ENCODE measurements at regions not wholly inside any gene's neighbourhood (a gene's known extent, or its start where the extent isn't known, plus 50 kb on each side); places are given as distances from the start of the nearest gene placed in this dataset.

DNA sequence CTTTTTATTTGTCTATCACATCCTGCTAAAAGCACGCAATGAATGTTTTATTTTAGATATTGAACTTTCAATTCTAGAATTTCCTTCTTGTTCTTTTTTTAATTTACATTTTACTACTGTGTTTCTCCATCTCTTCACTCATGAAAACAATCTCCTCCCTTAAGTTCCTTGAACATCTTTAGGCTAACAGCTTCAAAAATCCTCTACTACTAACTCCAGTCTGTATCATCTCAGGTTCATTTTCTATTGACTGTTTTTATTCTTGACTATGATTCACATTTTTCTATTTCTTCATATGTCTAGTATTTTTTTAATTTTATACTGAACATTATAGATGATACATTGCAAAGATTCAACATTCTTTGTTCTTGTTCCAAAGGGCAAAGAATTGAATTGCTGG is 79.2 kb upstream of the NCK2 start:
- WGBS, 2 experiments (ENCODE audit: extremely low coverage in 1 of 2, insufficient coverage in 1 of 2, insufficient read length in 1 of 2, insufficient replicate concordance in 2 of 2, low coverage in 1 of 2, low lambda C conversion rate in 2 of 2, missing lambda C conversion rate in 1 of 2): 100% methylated on average over 1 of the region's 1 CpG; no CpG with 5 or more reads in 1 of the 2 experiments
- POLR2A ChIA-PET (ENCODE audit: partially characterized antibody): no interaction called here
- no peak overlapping the region for H3K4me2 ChIP-seq (ENCODE audit: insufficient read depth in 1 of 2, low read depth in 2 of 2, low read length in 2 of 2)
- TF ChIP-seq BRCA1 (IDR thresholded peaks at IDR 0.05; ENCODE audit: low read depth, low read length) (no peak), BCL11A (IDR thresholded peaks at IDR 0.05; ENCODE audit: low read depth in 2 of 2, low read length in 2 of 2) (no peak), JUN (IDR thresholded peaks at IDR 0.05; ENCODE audit: low read depth, low read length) (no peak), RFX5 (IDR thresholded peaks at IDR 0.05; ENCODE audit: borderline replicate concordance, low read depth, low read length) (no peak), HDAC6 (IDR thresholded peaks at IDR 0.05; ENCODE audit: low read depth, low read length) (no peak), PHF8 (conservative IDR thresholded peaks at IDR 0.05; ENCODE audit: low read depth, low read length) (no peak), RNF2 (IDR thresholded peaks at IDR 0.05; ENCODE audit: borderline replicate concordance, low read depth, low read length, missing control alignments, poor library complexity, severe bottlenecking) (no peak), NRF1 (IDR thresholded peaks at IDR 0.05; ENCODE audit: low read depth, low read length) (no peak), CHD1 (IDR thresholded peaks at IDR 0.05; ENCODE audit: low read depth, low read length) (no peak), KDM4A (IDR thresholded peaks at IDR 0.05; ENCODE audit: low read depth, low read length, severe bottlenecking) (no peak), SP1 (IDR thresholded peaks at IDR 0.05; ENCODE audit: low read depth, low read length) (no peak), TCF12 (IDR thresholded peaks at IDR 0.05; ENCODE audit: low read depth, low read length) (no peak)
- TF ChIP-seq, protein P1, sequence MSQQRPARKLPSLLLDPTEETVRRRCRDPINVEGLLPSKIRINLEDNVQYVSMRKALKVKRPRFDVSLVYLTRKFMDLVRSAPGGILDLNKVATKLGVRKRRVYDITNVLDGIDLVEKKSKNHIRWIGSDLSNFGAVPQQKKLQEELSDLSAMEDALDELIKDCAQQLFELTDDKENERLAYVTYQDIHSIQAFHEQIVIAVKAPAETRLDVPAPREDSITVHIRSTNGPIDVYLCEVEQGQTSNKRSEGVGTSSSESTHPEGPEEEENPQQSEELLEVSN (IDR thresholded peaks at IDR 0.05): no peak

More for the DNA sequence above, 79.2 kb upstream of the NCK2 start:
- H2BK12ac ChIP-seq (ENCODE audit: low read depth, low read length): no peak overlapping the region
- no peaks in the 10 kb centered on the region for H3K4me1 ChIP-seq (replicated peaks in 1 of 4; ENCODE audit: control insufficient read depth in 3 of 4, insufficient read depth in 4 of 4, low read length in 3 of 4)
- CTCF ChIA-PET (ENCODE audit: partially characterized antibody): interaction anchor here (1.2 kb wide), 1 partner anchor 120 kb away, joined by 3 read pairs; no protein-coding TSS in a partner anchor
- no peak overlapping the region for H2AFZ ChIP-seq (ENCODE audit: low read length)
- no peak overlapping the region for H4K5ac ChIP-seq (ENCODE audit: insufficient read length, low read depth, low read length)
- H3K79me1 ChIP-seq (ENCODE audit: low read depth, low read length): no peaks in the 10 kb centered on the region
- H3K79me2 ChIP-seq (ENCODE audit: control insufficient read depth in 1 of 2, insufficient read depth in 2 of 2, low read length in 2 of 2): no peaks in the 10 kb centered on the region
- no peaks in the 10 kb centered on the region for H3K23me2 ChIP-seq (ENCODE audit: low read depth, low read length)
- no peak overlapping the region for H3K27ac ChIP-seq (ENCODE audit: low read depth, low read length)
- DNase-seq (ENCODE audit: low read depth in 1 of 2, low spot score in 2 of 2): no peak
- no peak overlapping the region for H2BK20ac ChIP-seq (ENCODE audit: low read length)
- H3K9me3 ChIP-seq (ENCODE audit: insufficient read depth in 2 of 2, low read depth in 1 of 2, low read length in 1 of 2): peaks cover 9 to 14% of the 10 kb centered on the region in 2 experiments
- no peak overlapping the region for H3K23ac ChIP-seq (ENCODE audit: insufficient read length)
- H2AK5ac ChIP-seq (ENCODE audit: low read depth, low read length): no peak overlapping the region
- no peak overlapping the region for H2BK120ac ChIP-seq (replicated peaks; ENCODE audit: low read depth, low read length)
- no peak overlapping the region for H3K56ac ChIP-seq (replicated peaks; ENCODE audit: insufficient read length, low read depth, low read length)
- no peak overlapping the region for H3K18ac ChIP-seq (ENCODE audit: extremely low read depth, low read length)
- no peaks in the 10 kb centered on the region for H3K27me3 ChIP-seq (replicated peaks in 1 of 4; ENCODE audit: control insufficient read depth in 3 of 4, extremely low read depth in 1 of 4, insufficient read depth in 3 of 4, low read length in 3 of 4)
- no peak overlapping the region for H3K14ac ChIP-seq (ENCODE audit: insufficient read length)
- no peaks in the 10 kb centered on the region for H3K36me3 ChIP-seq (ENCODE audit: control insufficient read depth in 2 of 4, insufficient read depth in 4 of 4, low read length in 3 of 4)
- no peak overlapping the region for H2BK5ac ChIP-seq (ENCODE audit: low read depth, low read length)
- H4K20me1 ChIP-seq (replicated peaks in 1 of 2; ENCODE audit: control insufficient read depth in 1 of 2, insufficient read depth in 2 of 2, low read length in 2 of 2): no peaks in the 10 kb centered on the region
- no peak overlapping the region for H3K4me3 ChIP-seq (ENCODE audit: extremely low read depth in 1 of 4, insufficient read depth in 2 of 4, low read depth in 3 of 4, low read length in 4 of 4)
- no peak overlapping the region for H2BK15ac ChIP-seq (ENCODE audit: low read length)
- H3K9ac ChIP-seq (replicated peaks in 1 of 4; ENCODE audit: extremely low read depth in 1 of 4, low read depth in 3 of 4, low read length in 3 of 4): no peak overlapping the region
- no peak overlapping the region for H4K91ac ChIP-seq (replicated peaks; ENCODE audit: insufficient read length, low read length)
- no peak overlapping the region for H4K8ac ChIP-seq (ENCODE audit: extremely low read depth, insufficient read depth, low read length)
- FAIRE-seq: no peak
- no peak overlapping the region for H3K4ac ChIP-seq (replicated peaks; ENCODE audit: insufficient read length, low read depth, low read length)
